ENCODE measurements at regions not wholly inside any gene's neighbourhood (a gene's known extent, or its start where the extent isn't known, plus 50 kb on each side); places are given as distances from the start of the nearest gene placed in this dataset.

- TF ChIP-seq GATA3 (IDR thresholded peaks at IDR 0.05; ENCODE audit: low read depth, low read length) (no peak), GATA2 (IDR thresholded peaks at IDR 0.05; ENCODE audit: low read depth, low read length) (no peak)
Measured at GRCh38 chr15:87267798-87268197, 988.7 kb downstream of the NTRK3 start.

Data from SH-SY5Y (cell line).